OCI-LY3 (cell line): ENCODE measurements at regions not wholly inside any gene's neighbourhood (a gene's known extent, or its start where the extent isn't known, plus 50 kb on each side); places are given as distances from the start of the nearest gene placed in this dataset.

Experiments
- CTCF ChIP-seq: fragments of 200-600, 300-600 bp; sonication (generic); IDR thresholded peaks from 2 replicates; pipeline ENCODE4 v1.5.1; 2014; ENCODE audit warnings: antibody characterized with exemption, low read length, low read depth
- EZH2phosphoT487 ChIP-seq: fragments of 200-600 bp; shearing (Covaris generic); IDR thresholded peaks from 2 replicates; pipeline ENCODE4 v1.6.1; 2018; ENCODE audit warnings: antibody characterized with exemption, mixed run types, low read depth

- TF ChIP-seq CTCF (no peak), EZH2phosphoT487 (no peak)
Observed at GRCh38 chr12:97408363-97408762, 54.2 kb upstream of the RMST start.
